ENCODE measurements at regions not wholly inside any gene's neighbourhood (a gene's known extent, or its start where the extent isn't known, plus 50 kb on each side); places are given as distances from the start of the nearest gene placed in this dataset.

GRCh38 chrX:109840585-109840984, 107.5 kb upstream of the ACSL4 start:
- TF ChIP-seq CTCF (optimal IDR thresholded peaks at IDR 0.05 in 1 of 3, IDR thresholded peaks at IDR 0.05 in 1 of 3, conservative IDR thresholded peaks at IDR 0.05 in 1 of 3; ENCODE audit: extremely low read depth in 1 of 3, insufficient read depth in 2 of 3, low read length in 3 of 3) = no peak
- no peak for TF ChIP-seq EZH2 (IDR thresholded peaks at IDR 0.05; ENCODE audit: low read length)

Measured in keratinocyte (primary cell).